SU-DHL-6 (cell line): ENCODE measurements at regions not wholly inside any gene's neighbourhood (a gene's known extent, or its start where the extent isn't known, plus 50 kb on each side); places are given as distances from the start of the nearest gene placed in this dataset.

Experiments
- H2AFZ ChIP-seq: fragments of 200-600 bp; sonication (generic); 2 replicates; pipeline ENCODE4 v1.6.1; 2014; ENCODE audit warnings: low read depth, mild to moderate bottlenecking, moderate library complexity, mixed read lengths, antibody characterized with exemption, low read length; ENCODE audit not compliant: severe bottlenecking
- H3F3A ChIP-seq: fragments of 200-600 bp; shearing (Covaris generic); 2 replicates; pipeline ENCODE4 v1.6.0; 2016; ENCODE audit warnings: antibody characterized with exemption, mild to moderate bottlenecking; ENCODE audit not compliant: insufficient read depth
- H3K27ac ChIP-seq: fragments of 200-600 bp; sonication (generic); 2 replicates; pipeline ENCODE4 v1.5.1; 2016; ENCODE audit warnings: low read depth, mild to moderate bottlenecking, low read length, moderate library complexity, mixed read lengths
- H3K27me3 ChIP-seq: fragments of 200-600 bp; sonication (generic), shearing (Covaris generic); 2 replicates; pipeline ENCODE4 v1.6.0; 2014; ENCODE audit warnings: mild to moderate bottlenecking, low read length
- H3K36me3 ChIP-seq: fragments of 200-600 bp; sonication (generic); 2 replicates; pipeline ENCODE4 v1.6.1; 2014; ENCODE audit warnings: mild to moderate bottlenecking, low read length, mixed read lengths
- H3K4me2 ChIP-seq: fragments of 300-600, 200-600 bp; shearing (Covaris generic), sonication (generic); 2 replicates; pipeline ENCODE4 v1.6.0; 2014; ENCODE audit warnings: low read length, low read depth, mild to moderate bottlenecking; ENCODE audit not compliant: poor library complexity, severe bottlenecking
- H3K4me3 ChIP-seq: fragments of 200-600 bp; sonication (generic); 2 replicates; pipeline ENCODE4 v1.5.1; 2014; ENCODE audit warnings: antibody characterized with exemption, low read length, mild to moderate bottlenecking, mixed read lengths; ENCODE audit not compliant: insufficient read depth, poor library complexity, severe bottlenecking
- H3K79me2 ChIP-seq: fragments of 200-600 bp; sonication (generic); 2 replicates; pipeline ENCODE4 v1.6.1; 2014; ENCODE audit warnings: mild to moderate bottlenecking, low read length, moderate library complexity; ENCODE audit not compliant: insufficient read depth
- H3K9ac ChIP-seq: fragments of 200-600 bp; sonication (generic); 2 replicates; pipeline ENCODE4 v1.7.0; 2014; ENCODE audit warnings: mild to moderate bottlenecking, low read length
- H3K9me2 ChIP-seq: fragments of 200-600 bp; sonication (generic); replicated peaks from 2 replicates; pipeline ENCODE4 v1.6.1; 2014; ENCODE audit warnings: low read length; ENCODE audit not compliant: insufficient read depth
- H3K9me3 ChIP-seq: fragments of 200-600 bp; sonication (generic); 2 replicates; pipeline ENCODE4 v1.6.1; 2014; ENCODE audit warnings: low read length, mixed read lengths; ENCODE audit not compliant: insufficient read depth
- H4K20me1 ChIP-seq: fragments of 200-600 bp; sonication (generic); 2 replicates; pipeline ENCODE4 v1.6.1; 2014; ENCODE audit warnings: low read depth, mild to moderate bottlenecking, antibody characterized with exemption, low read length, moderate library complexity, mixed read lengths
- EZH2phosphoT487 ChIP-seq: fragments of 200-600 bp; sonication (generic), shearing (Covaris generic); conservative IDR thresholded peaks from 2 replicates; pipeline ENCODE4 v1.6.1; 2018; ENCODE audit warnings: mild to moderate bottlenecking, antibody characterized with exemption, low read length, moderate library complexity, mixed read lengths
- TF ChIP-seq, protein P1 (sequence below): fragments of 200-600 bp; sonication (generic); IDR thresholded peaks from one replicate; pipeline ENCODE4 v1.5.1; 2017; ENCODE audit warnings: antibody characterized with exemption, mild to moderate bottlenecking, low read length, moderate library complexity; ENCODE audit not compliant: insufficient read depth, poor library complexity, severe bottlenecking

DNA sequence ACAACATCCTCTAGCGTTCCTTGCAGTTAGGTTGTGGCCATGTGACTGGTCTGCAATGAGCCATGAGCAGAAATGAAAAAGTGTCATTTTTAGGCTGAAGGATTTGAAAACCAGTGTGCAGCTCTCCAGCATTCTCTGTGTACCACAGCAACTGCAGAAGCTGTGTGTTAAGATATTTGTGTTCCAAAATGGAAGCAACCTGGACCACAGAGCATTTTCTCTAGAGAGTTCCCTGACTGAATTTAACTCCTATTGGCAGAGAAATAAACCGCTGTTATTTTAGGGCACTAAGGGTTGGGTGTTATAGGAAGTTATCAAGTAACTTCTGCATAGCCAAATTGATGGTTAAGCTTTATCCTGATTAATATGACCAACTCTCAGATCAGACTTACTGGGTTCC, 257.2 kb upstream of the THUMPD2 start:
- no peaks in the 10 kb centered on the region for H3K9me3 ChIP-seq
- no peaks in the 10 kb centered on the region for H3F3A ChIP-seq
- H3K9me2 ChIP-seq, result no peaks in the 10 kb centered on the region
- H3K79me2 ChIP-seq, result no peaks in the 10 kb centered on the region
- H3K27me3 ChIP-seq, result no peaks in the 10 kb centered on the region
- no peak overlapping the region for H3K9ac ChIP-seq
- H2AFZ ChIP-seq, result no peak overlapping the region
- no peak overlapping the region for H3K27ac ChIP-seq
- TF ChIP-seq EZH2phosphoT487, result no peak
- TF ChIP-seq, protein P1, sequence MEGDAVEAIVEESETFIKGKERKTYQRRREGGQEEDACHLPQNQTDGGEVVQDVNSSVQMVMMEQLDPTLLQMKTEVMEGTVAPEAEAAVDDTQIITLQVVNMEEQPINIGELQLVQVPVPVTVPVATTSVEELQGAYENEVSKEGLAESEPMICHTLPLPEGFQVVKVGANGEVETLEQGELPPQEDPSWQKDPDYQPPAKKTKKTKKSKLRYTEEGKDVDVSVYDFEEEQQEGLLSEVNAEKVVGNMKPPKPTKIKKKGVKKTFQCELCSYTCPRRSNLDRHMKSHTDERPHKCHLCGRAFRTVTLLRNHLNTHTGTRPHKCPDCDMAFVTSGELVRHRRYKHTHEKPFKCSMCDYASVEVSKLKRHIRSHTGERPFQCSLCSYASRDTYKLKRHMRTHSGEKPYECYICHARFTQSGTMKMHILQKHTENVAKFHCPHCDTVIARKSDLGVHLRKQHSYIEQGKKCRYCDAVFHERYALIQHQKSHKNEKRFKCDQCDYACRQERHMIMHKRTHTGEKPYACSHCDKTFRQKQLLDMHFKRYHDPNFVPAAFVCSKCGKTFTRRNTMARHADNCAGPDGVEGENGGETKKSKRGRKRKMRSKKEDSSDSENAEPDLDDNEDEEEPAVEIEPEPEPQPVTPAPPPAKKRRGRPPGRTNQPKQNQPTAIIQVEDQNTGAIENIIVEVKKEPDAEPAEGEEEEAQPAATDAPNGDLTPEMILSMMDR, result no peak
- no peak overlapping the region for H3K4me2 ChIP-seq
- no peaks in the 10 kb centered on the region for H3K36me3 ChIP-seq
- no peaks in the 10 kb centered on the region for H4K20me1 ChIP-seq
- H3K4me3 ChIP-seq, result no peak overlapping the region

DNA sequence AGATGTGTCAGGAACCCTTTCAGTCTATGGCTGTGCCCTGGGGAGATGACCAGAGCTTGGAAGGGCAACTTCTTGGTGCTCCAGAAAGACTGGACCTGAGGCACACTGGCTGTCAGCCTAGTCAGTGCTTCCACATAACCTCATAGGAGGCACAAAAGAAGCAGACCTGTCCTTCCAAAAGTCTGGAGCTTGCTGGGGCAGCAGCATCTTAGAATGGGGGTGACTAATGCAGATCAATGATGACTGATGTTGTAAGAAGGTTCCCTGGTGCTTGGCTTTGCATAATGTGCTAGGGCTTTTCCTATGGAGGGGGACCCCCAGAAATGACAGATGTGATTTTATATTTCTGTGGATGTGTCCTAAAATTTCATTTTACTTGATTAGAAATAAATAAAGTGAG, 255.7 kb upstream of the THUMPD2 start:
- Histone ChIP-seq H3K4me2 (no peak overlapping the region), H3K9me3 (no peaks in the 10 kb centered on the region), H3K79me2 (no peaks in the 10 kb centered on the region), H3K9me2 (no peaks in the 10 kb centered on the region), H3K27me3 (no peaks in the 10 kb centered on the region), H4K20me1 (no peaks in the 10 kb centered on the region), H3F3A (no peaks in the 10 kb centered on the region), H3K4me3 (no peak overlapping the region), H3K27ac (no peak overlapping the region), H3K36me3 (no peaks in the 10 kb centered on the region), H2AFZ (no peak overlapping the region), H3K9ac (no peak overlapping the region)
- no peak for TF ChIP-seq EZH2phosphoT487
- TF ChIP-seq, protein P1, result no peak

- Histone ChIP-seq H3K79me2 (no peaks in the 10 kb centered on the region), H3K9me3 (no peaks in the 10 kb centered on the region), H3K36me3 (no peaks in the 10 kb centered on the region), H3K9ac (no peak overlapping the region), H3K4me2 (no peak overlapping the region), H3F3A (no peaks in the 10 kb centered on the region), H4K20me1 (no peaks in the 10 kb centered on the region), H3K27ac (no peak overlapping the region), H2AFZ (no peak overlapping the region), H3K9me2 (no peaks in the 10 kb centered on the region), H3K4me3 (no peak overlapping the region), H3K27me3 (no peaks in the 10 kb centered on the region)
- TF ChIP-seq, protein P1, result no peak
- TF ChIP-seq EZH2phosphoT487, result no peak
Observed at GRCh38 chr2:40034198-40034597, 255.1 kb upstream of the THUMPD2 start.

GRCh38 chr2:40033781-40034180, 254.7 kb upstream of the THUMPD2 start:
- Histone ChIP-seq H3K79me2 (no peaks in the 10 kb centered on the region), H3K9me2 (no peaks in the 10 kb centered on the region), H3K27me3 (no peaks in the 10 kb centered on the region), H3K9me3 (no peaks in the 10 kb centered on the region), H3K9ac (no peak overlapping the region), H2AFZ (no peak overlapping the region), H3K4me3 (no peak overlapping the region), H3K4me2 (no peak overlapping the region), H3K36me3 (no peaks in the 10 kb centered on the region), H3F3A (no peaks in the 10 kb centered on the region), H4K20me1 (no peaks in the 10 kb centered on the region), H3K27ac (no peak overlapping the region)
- TF ChIP-seq, protein P1, result no peak
- no peak for TF ChIP-seq EZH2phosphoT487
